ENCODE measurements at regions not wholly inside any gene's neighbourhood (a gene's known extent, or its start where the extent isn't known, plus 50 kb on each side); places are given as distances from the start of the nearest gene placed in this dataset.
"Not testable (repeated sequence)": the region's sequence is repeated elsewhere in the genome, so short reads cannot be mapped to it uniquely, and the experiment has no call there.

GRCh38 chr7:79782906-79783305 lies 329.4 kb upstream of the MAGI2 start:
- no peaks in the 10 kb centered on the region for H3K9me3 Mint-ChIP-seq
- H3K4me1 Mint-ChIP-seq (ENCODE audit: low read depth) = peaks cover 6% of the 10 kb centered on the region
- no peaks in the 10 kb centered on the region for H3K36me3 Mint-ChIP-seq (ENCODE audit: low read depth)
- intact Hi-C loops (cut with micrococcal nuclease) = no loop called here
- no peak overlapping the region for H3K27ac Mint-ChIP-seq
- no peak overlapping the region for H3K4me3 Mint-ChIP-seq
- no peaks in the 10 kb centered on the region for H3K27me3 Mint-ChIP-seq

GRCh38 chr7:79782256-79782655 lies 328.8 kb upstream of the MAGI2 start:
- H3K4me1 Mint-ChIP-seq (ENCODE audit: low read depth) = peaks cover 6% of the 10 kb centered on the region
- no peaks in the 10 kb centered on the region for H3K27me3 Mint-ChIP-seq
- H3K36me3 Mint-ChIP-seq (ENCODE audit: low read depth) = no peaks in the 10 kb centered on the region
- no peaks in the 10 kb centered on the region for H3K9me3 Mint-ChIP-seq
- no peak overlapping the region for H3K4me3 Mint-ChIP-seq
- H3K27ac Mint-ChIP-seq = no peak overlapping the region
- intact Hi-C loops (cut with micrococcal nuclease) = no loop called here

GRCh38 chr7:79781716-79782115 lies 328.2 kb upstream of the MAGI2 start:
- Mint-ChIP-seq H3K9me3 (no peaks in the 10 kb centered on the region), H3K4me3 (no peak overlapping the region), H3K36me3 (ENCODE audit: low read depth) (no peaks in the 10 kb centered on the region), H3K27me3 (no peaks in the 10 kb centered on the region), H3K27ac (no peak overlapping the region), H3K4me1 (ENCODE audit: low read depth) (peaks cover 6% of the 10 kb centered on the region)
- intact Hi-C loops (cut with micrococcal nuclease) = no loop called here

DNA sequence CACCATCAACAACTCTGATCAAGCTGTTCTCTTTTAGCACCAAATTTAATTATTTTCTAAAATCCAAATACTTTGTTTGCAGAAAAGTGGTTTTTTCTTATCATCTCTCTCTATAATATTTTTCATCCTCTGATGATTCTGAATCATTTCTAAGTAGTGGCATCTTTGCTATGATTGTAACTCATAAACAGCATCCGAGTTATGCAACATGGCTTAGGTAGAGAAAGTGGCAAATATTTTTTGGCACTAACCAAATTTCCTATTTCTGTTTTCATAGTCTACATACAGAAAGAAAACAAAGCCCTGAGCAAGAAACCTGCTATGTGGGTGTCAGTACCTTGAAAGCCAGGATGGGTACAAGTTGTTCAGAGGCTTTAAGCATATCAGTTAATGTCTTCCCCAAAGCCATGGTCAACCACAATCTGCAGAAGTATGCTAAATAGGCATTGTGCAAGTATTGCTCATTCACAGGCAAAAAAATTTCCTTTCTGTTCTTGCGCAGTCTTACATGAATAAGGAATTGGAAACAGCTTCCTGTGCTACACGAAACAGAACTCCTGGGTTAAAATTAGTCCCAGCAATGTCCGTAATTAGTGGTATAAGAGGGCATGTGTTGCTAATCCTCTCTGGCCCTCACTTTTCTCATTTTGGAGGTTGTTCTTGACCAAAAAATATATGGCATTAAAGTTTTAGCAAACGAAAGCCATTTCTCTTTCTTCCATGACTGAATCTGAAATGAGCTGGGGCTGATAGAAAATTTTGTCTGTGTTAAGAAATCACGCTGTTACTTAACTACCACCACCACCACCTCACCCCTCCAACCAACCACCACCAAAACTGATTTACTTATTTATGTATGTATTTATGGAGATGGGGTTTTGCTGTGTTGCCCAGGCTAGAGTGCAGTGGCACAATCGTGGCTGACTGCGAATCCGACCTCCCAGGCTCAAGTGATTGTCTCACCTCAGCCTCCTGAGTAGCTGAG lies 325.6 kb upstream of the MAGI2 start:
- no peaks in the 10 kb centered on the region for H3K27me3 Mint-ChIP-seq
- no peaks in the 10 kb centered on the region for H3K9me3 Mint-ChIP-seq
- no peak overlapping the region for H3K27ac Mint-ChIP-seq
- no peaks in the 10 kb centered on the region for H3K36me3 Mint-ChIP-seq (ENCODE audit: low read depth)
- peak overlapping the region; percentile 34 for H3K4me3 Mint-ChIP-seq
- peaks cover 6% of the 10 kb centered on the region for H3K4me1 Mint-ChIP-seq (ENCODE audit: low read depth)
- intact Hi-C loops (cut with micrococcal nuclease) = no loop called here

DNA sequence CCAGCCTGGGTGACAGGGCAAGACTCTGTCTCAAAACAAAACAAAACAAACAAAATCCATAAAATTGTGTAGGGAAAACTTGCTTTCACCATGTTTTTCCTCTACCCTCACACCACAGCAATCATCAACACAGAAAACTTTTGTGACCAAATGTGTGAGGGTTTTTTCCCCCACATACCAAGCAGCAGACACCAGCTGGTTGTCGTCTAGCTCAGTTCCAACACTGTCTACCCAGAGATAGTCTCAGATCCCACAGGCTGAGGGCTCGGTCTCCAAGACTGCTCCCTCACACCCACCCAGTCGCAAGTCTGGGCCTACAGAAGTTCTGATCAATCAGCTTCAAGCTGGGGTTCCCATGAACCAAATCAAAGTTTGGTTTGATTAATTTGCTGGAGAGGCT lies 322.4 kb upstream of the MAGI2 start:
- Mint-ChIP-seq H3K4me1 (ENCODE audit: low read depth) (peaks cover 6% of the 10 kb centered on the region), H3K36me3 (ENCODE audit: low read depth) (no peaks in the 10 kb centered on the region), H3K27ac (no peak overlapping the region), H3K9me3 (no peaks in the 10 kb centered on the region), H3K4me3 (no peak overlapping the region), H3K27me3 (no peaks in the 10 kb centered on the region)
- intact Hi-C loops (cut with micrococcal nuclease) = no loop called here

GRCh38 chr7:79774150-79774549 lies 320.7 kb upstream of the MAGI2 start:
- Mint-ChIP-seq H3K36me3 (ENCODE audit: low read depth) (no peaks in the 10 kb centered on the region), H3K27ac (no peak overlapping the region), H3K4me1 (ENCODE audit: low read depth) (peaks cover 14% of the 10 kb centered on the region), H3K27me3 (no peaks in the 10 kb centered on the region), H3K4me3 (no peak overlapping the region), H3K9me3 (no peaks in the 10 kb centered on the region)
- intact Hi-C loops (cut with micrococcal nuclease) = no loop called here

DNA sequence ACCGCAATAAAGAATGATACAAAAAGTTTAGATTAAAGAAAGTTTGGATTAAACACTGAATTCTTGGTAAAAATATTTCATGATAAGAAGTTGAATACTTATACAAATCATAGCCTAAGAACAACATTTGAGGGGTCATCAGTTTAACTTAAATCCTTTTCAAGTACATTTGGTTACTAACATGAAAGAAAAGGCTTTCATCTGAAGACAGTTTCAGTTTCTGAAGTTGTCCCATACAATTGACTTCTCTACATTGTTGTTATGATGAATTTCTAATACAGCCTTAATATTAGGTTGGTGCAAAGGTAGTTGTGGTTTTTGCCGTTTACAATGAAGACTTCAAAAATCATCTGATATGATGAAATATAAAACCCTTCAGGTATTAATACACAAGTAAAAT lies 317.5 kb upstream of the MAGI2 start:
- Mint-ChIP-seq H3K4me3 (no peak overlapping the region), H3K9me3 (peaks cover 6% of the 10 kb centered on the region), H3K27me3 (no peaks in the 10 kb centered on the region), H3K4me1 (ENCODE audit: low read depth) (peaks cover 8% of the 10 kb centered on the region), H3K36me3 (ENCODE audit: low read depth) (no peaks in the 10 kb centered on the region), H3K27ac (no peak overlapping the region)
- intact Hi-C loops (cut with micrococcal nuclease) = no loop called here

DNA sequence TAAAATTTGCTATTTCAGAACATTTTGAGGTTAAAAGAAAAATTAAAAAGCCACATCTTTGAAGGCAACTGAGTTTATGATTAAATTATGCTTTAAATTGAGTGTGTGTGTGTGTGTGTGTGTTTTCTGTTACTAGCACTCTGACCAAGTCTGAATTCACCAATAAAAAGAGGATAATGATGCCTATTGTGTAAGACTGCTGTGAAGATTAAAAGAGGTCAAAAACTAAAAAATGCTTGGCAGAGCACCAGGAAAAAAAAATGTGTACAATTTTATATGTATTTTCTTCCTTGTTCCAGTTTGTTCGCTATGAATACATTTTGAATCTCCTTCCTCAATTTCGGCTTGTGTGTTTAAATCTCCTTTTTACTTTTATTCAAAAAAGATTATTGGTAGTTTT lies 316.6 kb upstream of the MAGI2 start:
- H3K9me3 Mint-ChIP-seq = peaks cover 6% of the 10 kb centered on the region
- H3K4me1 Mint-ChIP-seq (ENCODE audit: low read depth) = peaks cover 8% of the 10 kb centered on the region
- intact Hi-C loops (cut with micrococcal nuclease) = no loop called here
- no peak overlapping the region for H3K27ac Mint-ChIP-seq
- H3K27me3 Mint-ChIP-seq = no peaks in the 10 kb centered on the region
- no peaks in the 10 kb centered on the region for H3K36me3 Mint-ChIP-seq (ENCODE audit: low read depth)
- H3K4me3 Mint-ChIP-seq = no peak overlapping the region

DNA sequence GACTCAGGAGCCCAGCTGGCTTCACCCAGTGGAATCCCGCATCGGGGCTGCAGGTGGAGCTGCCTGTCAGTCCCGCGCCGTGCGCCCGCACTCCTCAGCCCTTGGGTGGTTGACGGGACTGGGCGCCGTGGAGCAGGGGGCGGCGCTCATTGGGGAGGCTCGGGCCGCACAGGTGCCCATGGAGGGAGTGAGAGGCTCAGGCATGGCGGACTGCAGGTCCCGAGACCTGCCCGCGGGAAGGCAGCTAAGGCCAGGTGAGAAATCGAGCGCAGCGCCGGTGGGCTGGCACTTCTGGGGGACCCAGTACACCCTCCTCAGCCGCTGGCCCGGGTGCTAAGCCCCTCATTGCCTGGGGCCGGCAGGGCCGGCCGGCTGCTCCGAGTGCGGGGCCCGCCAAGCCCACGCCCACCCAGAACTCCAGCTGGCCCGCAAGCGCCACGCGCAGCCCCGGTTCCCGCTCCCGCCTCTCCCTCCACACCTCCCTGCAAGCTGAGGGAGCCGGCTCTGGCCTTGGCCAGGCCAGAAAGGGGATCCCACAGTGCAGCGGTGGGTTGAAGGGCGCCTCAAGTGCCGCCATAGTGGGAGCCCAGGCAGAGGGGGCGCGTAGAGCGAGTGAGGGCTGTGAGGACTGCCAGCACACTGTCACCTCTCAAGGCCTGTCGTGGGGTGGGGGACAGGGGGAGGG lies 314.6 kb upstream of the MAGI2 start:
- H3K27ac Mint-ChIP-seq; H3K4me3 Mint-ChIP-seq; H3K9me3 Mint-ChIP-seq; H3K36me3 Mint-ChIP-seq (ENCODE audit: low read depth); H3K4me1 Mint-ChIP-seq (ENCODE audit: low read depth); intact Hi-C loops (cut with micrococcal nuclease); H3K27me3 Mint-ChIP-seq: not testable (repeated sequence)

- intact Hi-C loops (cut with micrococcal nuclease); H3K4me1 Mint-ChIP-seq (ENCODE audit: low read depth); H3K4me3 Mint-ChIP-seq; H3K27me3 Mint-ChIP-seq; H3K36me3 Mint-ChIP-seq (ENCODE audit: low read depth); H3K27ac Mint-ChIP-seq; H3K9me3 Mint-ChIP-seq: not testable (repeated sequence)
These were observed 313.7 kb upstream of the MAGI2 start for GRCh38 chr7:79767192-79767591.

DNA sequence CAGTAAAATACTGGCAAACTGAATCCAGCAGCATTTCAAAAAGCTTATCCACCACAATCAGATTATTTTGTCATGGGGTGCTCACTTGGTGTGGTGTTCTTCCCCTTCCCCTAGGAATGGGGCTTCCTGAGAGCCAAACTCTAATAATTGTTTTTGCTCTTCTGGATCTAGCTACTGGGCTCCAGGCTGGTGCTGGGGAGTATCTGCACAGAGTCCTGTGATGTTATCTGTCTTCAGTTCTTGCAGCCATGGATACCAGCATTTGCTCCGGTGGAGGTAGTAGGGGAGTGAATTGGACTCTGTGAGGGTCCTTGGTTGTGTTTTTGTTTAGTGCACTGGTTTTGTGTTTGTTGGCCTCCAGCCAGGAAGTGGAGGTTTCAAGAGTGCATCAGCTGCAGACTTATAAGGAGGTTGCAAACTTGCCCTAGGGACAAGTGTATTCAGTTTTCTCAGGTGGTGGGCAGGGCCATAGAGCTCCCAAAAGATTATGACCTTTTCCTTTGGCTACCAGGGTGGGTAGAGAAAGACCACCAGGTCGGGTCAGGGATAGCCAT lies 308.5 kb upstream of the MAGI2 start:
- Mint-ChIP-seq H3K9me3 (peaks cover 14% of the 10 kb centered on the region), H3K27ac (no peak overlapping the region), H3K36me3 (ENCODE audit: low read depth) (no peaks in the 10 kb centered on the region), H3K27me3 (peaks cover 1% of the 10 kb centered on the region), H3K4me3 (no peak overlapping the region), H3K4me1 (ENCODE audit: low read depth) (no peaks in the 10 kb centered on the region)
- intact Hi-C loops (cut with micrococcal nuclease) = no loop called here

- H3K4me3 Mint-ChIP-seq; H3K27ac Mint-ChIP-seq; H3K4me1 Mint-ChIP-seq (ENCODE audit: low read depth); H3K36me3 Mint-ChIP-seq (ENCODE audit: low read depth); intact Hi-C loops (cut with micrococcal nuclease); H3K27me3 Mint-ChIP-seq: not testable (repeated sequence)
- H3K9me3 Mint-ChIP-seq = peaks cover 10% of the 10 kb centered on the region
These were observed 297.5 kb upstream of the MAGI2 start for GRCh38 chr7:79750941-79751340.

- Mint-ChIP-seq H3K36me3 (ENCODE audit: low read depth) (no peaks in the 10 kb centered on the region), H3K4me3 (no peak overlapping the region), H3K27ac (no peak overlapping the region), H3K27me3 (peaks cover under 1% of the 10 kb centered on the region), H3K4me1 (ENCODE audit: low read depth) (no peaks in the 10 kb centered on the region), H3K9me3 (peaks cover 4% of the 10 kb centered on the region)
- intact Hi-C loops (cut with micrococcal nuclease) = no loop called here
These were observed 296.4 kb upstream of the MAGI2 start for GRCh38 chr7:79749856-79750255.

GRCh38 chr7:79741684-79742083 lies 288.2 kb upstream of the MAGI2 start:
- Mint-ChIP-seq H3K4me1 (ENCODE audit: low read depth) (no peaks in the 10 kb centered on the region), H3K36me3 (ENCODE audit: low read depth) (no peaks in the 10 kb centered on the region), H3K9me3 (peaks cover 11% of the 10 kb centered on the region), H3K4me3 (no peak overlapping the region), H3K27ac (no peak overlapping the region), H3K27me3 (no peaks in the 10 kb centered on the region)
- intact Hi-C loops (cut with micrococcal nuclease) = no loop called here
